SK-N-SH treated with all-trans-retinoic acid at 6 μM for 48 hours (cell line): ENCODE measurements at regions not wholly inside any gene's neighbourhood (a gene's known extent, or its start where the extent isn't known, plus 50 kb on each side); places are given as distances from the start of the nearest gene placed in this dataset.
"Not testable (repeated sequence)": the region's sequence is repeated elsewhere in the genome, so short reads cannot be mapped to it uniquely, and the experiment has no call there.

Experiments used
- ATAC-seq: fragments of 200-7000 bp; cut with Tn5 transposase; 3 replicates; pipeline ENCODE4 v1.9.1; 2020; ENCODE audit warnings: mild to moderate bottlenecking, moderate library complexity
- ARNTL ChIP-seq: fragments of 450-650 bp; formaldehyde crosslinking; IDR thresholded peaks from 2 replicates; pipeline ENCODE4 v1.5.0; 2020; ENCODE audit warnings: low read depth, mild to moderate bottlenecking, moderate library complexity, borderline replicate concordance
- BACH2 ChIP-seq: fragments of 250-450 bp; sonication (Bioruptor Pico); IDR thresholded peaks from 2 replicates; pipeline ENCODE4 v1.9.0; 2021; ENCODE audit warnings: mild to moderate bottlenecking, borderline replicate concordance
- CREB5 ChIP-seq: fragments of 250-450 bp; sonication (Bioruptor Pico); IDR thresholded peaks from 2 replicates; pipeline ENCODE4 v1.5.1; 2020; ENCODE audit warnings: low read depth, mild to moderate bottlenecking, moderate library complexity
- CSDC2 ChIP-seq: fragments of 250-450 bp; sonication (Bioruptor Pico); IDR thresholded peaks from 2 replicates; pipeline ENCODE4 v1.5.0; 2020; ENCODE audit warnings: mild to moderate bottlenecking, moderate library complexity
- CSRNP3 ChIP-seq: fragments of 250-450 bp; sonication (Bioruptor Pico); IDR thresholded peaks from 2 replicates; pipeline ENCODE4 v1.5.1; 2021; ENCODE audit warnings: mild to moderate bottlenecking, moderate library complexity
- ESRRG ChIP-seq: fragments of 250-450 bp; sonication (Bioruptor Pico); IDR thresholded peaks from 2 replicates; pipeline ENCODE4 v1.6.1; 2021; ENCODE audit warnings: mild to moderate bottlenecking
- GLIS3 ChIP-seq: fragments of 250-450 bp; sonication (Bioruptor Pico); IDR thresholded peaks from 2 replicates; pipeline ENCODE4 v1.5.0; 2020; ENCODE audit warnings: mild to moderate bottlenecking, moderate library complexity
- ISL1 ChIP-seq: fragments of 250-450 bp; sonication (Bioruptor Pico); IDR thresholded peaks from 2 replicates; pipeline ENCODE4 v2.1.2; 2022; ENCODE audit warnings: mild to moderate bottlenecking, moderate library complexity
- OSR1 ChIP-seq: fragments of 250-450 bp; sonication (Bioruptor Pico); IDR thresholded peaks from 2 replicates; pipeline ENCODE4 v1.8.0; 2022; ENCODE audit warnings: moderate library complexity, mild to moderate bottlenecking, inconsistent platforms
- PATZ1 ChIP-seq: fragments of 250-450 bp; sonication (Bioruptor Pico); IDR thresholded peaks from 2 replicates; pipeline ENCODE4 v1.8.0; 2020; ENCODE audit warnings: mild to moderate bottlenecking, moderate library complexity, borderline replicate concordance
- POU6F1 ChIP-seq: fragments of 250-450 bp; sonication (Bioruptor Pico); IDR thresholded peaks from 2 replicates; pipeline ENCODE4 v1.8.0; 2021; ENCODE audit warnings: low read depth, mild to moderate bottlenecking, moderate library complexity, borderline replicate concordance
- PPARA ChIP-seq: fragments of 250-450 bp; sonication (Bioruptor Pico); IDR thresholded peaks from 2 replicates; pipeline ENCODE4 v1.5.0; 2020; ENCODE audit warnings: mild to moderate bottlenecking, borderline replicate concordance
- RARB ChIP-seq: fragments of 250-450 bp; sonication (Bioruptor Pico); IDR thresholded peaks from 2 replicates; pipeline ENCODE4 v1.8.0; 2021; ENCODE audit warnings: mild to moderate bottlenecking, moderate library complexity
- SNAI2 ChIP-seq: fragments of 250-450 bp; sonication (Bioruptor Pico); IDR thresholded peaks from 2 replicates; pipeline ENCODE4 v1.5.0; 2020; ENCODE audit warnings: mild to moderate bottlenecking, moderate library complexity
- TCF4 ChIP-seq: fragments of 250-450 bp; sonication (Bioruptor Pico); IDR thresholded peaks from 2 replicates; pipeline ENCODE4 v1.8.0; 2021; ENCODE audit warnings: mild to moderate bottlenecking, moderate library complexity, borderline replicate concordance
- TOX ChIP-seq: fragments of 250-450 bp; sonication (Bioruptor Pico); IDR thresholded peaks from 2 replicates; pipeline ENCODE4 v1.8.0; 2021; ENCODE audit warnings: mild to moderate bottlenecking, moderate library complexity, borderline replicate concordance
- TSHZ2 ChIP-seq: fragments of 250-450 bp; sonication (Bioruptor Pico); IDR thresholded peaks from 2 replicates; pipeline ENCODE4 v1.5.0; 2020; ENCODE audit warnings: mild to moderate bottlenecking, moderate library complexity
- ZC3H10 ChIP-seq: fragments of 250-450 bp; sonication (Bioruptor Pico); IDR thresholded peaks from 2 replicates; pipeline ENCODE4 v1.5.1; 2021; ENCODE audit warnings: mild to moderate bottlenecking, moderate library complexity
- ZFP3 ChIP-seq: fragments of 250-450 bp; sonication (Bioruptor Pico); IDR thresholded peaks from 2 replicates; pipeline ENCODE4 v1.5.0; 2020; ENCODE audit warnings: mild to moderate bottlenecking, moderate library complexity
- ZFP30 ChIP-seq: fragments of 450-650 bp; formaldehyde crosslinking; IDR thresholded peaks from 2 replicates; pipeline ENCODE4 v1.5.0; 2022; ENCODE audit warnings: mild to moderate bottlenecking, moderate library complexity
- ZNF70 ChIP-seq: fragments of 450-650 bp; formaldehyde crosslinking; IDR thresholded peaks from 2 replicates; pipeline ENCODE4 v1.5.0; 2020; ENCODE audit warnings: mild to moderate bottlenecking, moderate library complexity
- ZNF8 ChIP-seq: fragments of 450-650 bp; formaldehyde crosslinking; IDR thresholded peaks from 2 replicates; pipeline ENCODE4 v1.5.0; 2020; ENCODE audit warnings: mild to moderate bottlenecking, moderate library complexity

GRCh38 chr10:90089719-90090118 lies 388.3 kb downstream of the KIF20B start:
- no peak for ATAC-seq
- TF ChIP-seq ZNF8 (CRISPR knock-in tag) (no peak), ISL1 (CRISPR knock-in tag) (peak; percentile 51; the same call in 1 of the 2 replicates)

GRCh38 chr10:90096196-90096595 lies 394.8 kb downstream of the KIF20B start:
- no peak for ATAC-seq
- TF ChIP-seq OSR1 (CRISPR knock-in tag), result no peak
- no peak for TF ChIP-seq SNAI2 (CRISPR knock-in tag)
- TF ChIP-seq ZNF8 (CRISPR knock-in tag), result no peak
- no peak for TF ChIP-seq ESRRG (CRISPR knock-in tag)
- TF ChIP-seq CSDC2 (CRISPR knock-in tag), result no peak
- TF ChIP-seq ARNTL (CRISPR knock-in tag), result no peak
- no peak for TF ChIP-seq GLIS3
- no peak for TF ChIP-seq ZC3H10 (CRISPR knock-in tag)
- TF ChIP-seq PATZ1, result no peak
- no peak for TF ChIP-seq RARB (CRISPR knock-in tag)

- not testable (repeated sequence) for ATAC-seq
Measured at GRCh38 chr10:90107581-90107980, 406.2 kb downstream of the KIF20B start.

GRCh38 chr10:90111671-90112070 lies 410.3 kb downstream of the KIF20B start:
- TF ChIP-seq TOX (CRISPR knock-in tag) (no peak), BACH2 (CRISPR knock-in tag) (no peak), ZNF70 (CRISPR knock-in tag) (no peak), ZFP30 (CRISPR knock-in tag) (no peak), TSHZ2 (CRISPR knock-in tag) (no peak), POU6F1 (no peak), ARNTL (CRISPR knock-in tag) (no peak), CSDC2 (CRISPR knock-in tag) (no peak), CSRNP3 (CRISPR knock-in tag) (no peak), ZFP3 (CRISPR knock-in tag) (no peak), GLIS3 (no peak), CREB5 (CRISPR knock-in tag) (no peak), PPARA (CRISPR knock-in tag) (no peak), ISL1 (CRISPR knock-in tag) (no peak), TCF4 (CRISPR knock-in tag) (no peak), ESRRG (CRISPR knock-in tag) (no peak), ZC3H10 (CRISPR knock-in tag) (no peak), ZNF8 (CRISPR knock-in tag) (no peak), OSR1 (CRISPR knock-in tag) (no peak)
- no peak for ATAC-seq
